Psoas muscle (tissue), 7 donors: ENCODE measurements at regions not wholly inside any gene's neighbourhood (a gene's known extent, or its start where the extent isn't known, plus 50 kb on each side); places are given as distances from the start of the nearest gene placed in this dataset.

Source experiments
- ATAC-seq, 4 donors: fragments of 200-7000 bp; cut with Tn5 transposase; one replicate each; pipeline ENCODE4 v1.9.1; 2020; ENCODE audit warnings: moderate library complexity in 3 of 4, mild to moderate bottlenecking in 2 of 4
- DNase-seq, 2 donors: peaks; one replicate each; pipeline ENCODE4 v3.0.0-alpha.2; 2020
- H3K27ac ChIP-seq: fragments of 200-600 bp; one replicate; pipeline ENCODE4 v1.8.0; 2022
- H3K27me3 ChIP-seq, 3 donors: fragments of 200-600 bp in 1 of 3; one replicate each; pipeline versions ENCODE4 v1.6.1 to v1.8.0; 2013 to 2022; ENCODE audit warnings: low read length in 2 of 3, mild to moderate bottlenecking in 2 of 3, moderate library complexity in 1 of 3; ENCODE audit not compliant: insufficient read depth in 3 of 3
- H3K36me3 ChIP-seq, 2 donors: fragments of 200-600 bp in 1 of 2; one replicate each; pipeline versions ENCODE4 v1.6.1 to v1.8.0; 2013 to 2022; ENCODE audit warnings: low read depth in 1 of 2, mild to moderate bottlenecking in 1 of 2, moderate library complexity in 1 of 2; ENCODE audit not compliant: insufficient read depth in 1 of 2
- H3K4me1 ChIP-seq: fragments of 200-600 bp; one replicate; pipeline ENCODE4 v1.8.0; 2022
- H3K4me3 ChIP-seq: fragments of 200-600 bp; one replicate; pipeline ENCODE4 v1.8.0; 2022; ENCODE audit warnings: mild to moderate bottlenecking
- H3K9me3 ChIP-seq: fragments of 200-600 bp; one replicate; pipeline ENCODE4 v1.8.0; 2022
- WGBS, 3 donors: extraction: QIAGEN DNeasy Blood & Tissue Kit; methylation state at CpG; one replicate each; pipeline versions ENCODE4 v1.1.6 to v1.1.7; 2013; 5-methylcytosine and 5-hydroxymethylcytosine counted together
- intact Hi-C, 2 donors: fragments of 100-400 bp; cut with DNase I; formaldehyde crosslinking; loops; one replicate each; pipeline versions ENCODE4 v1.11.0 to v1.14.2; 2022
- TF ChIP-seq, protein P1 (sequence below): fragments of 200-600 bp; IDR thresholded peaks from one replicate; pipeline ENCODE4 v1.8.0; 2022; ENCODE audit warnings: antibody characterized with exemption
- donor health status: healthy with polysubstance abuse.
- donor health status: DM: no; HTN: no; CAD: no; lungs with moderate emphysema.
- donor health status: Bipolar disorder and iron deficiency.
- donor health status: healthy.
- donor health status: DM: yes; HTN: yes; CAD: no.
- donor health status: DM: no; HTN: no; CAD: no.
- donor health status: DM: yes; HTN: yes; CAD: no.

DNA sequence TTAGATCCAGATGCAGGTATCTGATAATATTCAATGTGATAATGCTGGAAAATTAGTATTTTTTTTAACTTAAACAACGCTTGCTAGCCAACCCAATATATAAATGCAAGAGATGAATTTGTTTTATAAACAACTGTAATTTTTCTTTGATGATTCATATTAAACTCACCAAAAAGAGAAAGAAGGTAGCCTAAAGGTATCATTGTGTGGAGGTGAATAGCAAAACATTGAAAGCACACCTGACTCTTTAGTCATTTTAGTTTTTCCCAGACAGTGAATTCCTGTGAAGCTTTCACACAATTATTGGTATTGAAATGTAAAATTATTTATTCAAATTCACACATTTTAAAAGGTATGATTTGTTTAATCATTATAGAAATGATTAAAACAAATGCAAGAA is 424.0 kb downstream of the NR4A2 start:
- ATAC-seq: no peak
- no peak overlapping the region for H3K4me3 ChIP-seq
- intact Hi-C loops: no loop called here
- no peak overlapping the region for H3K27ac ChIP-seq
- H3K27me3 ChIP-seq: no peaks in the 10 kb centered on the region
- H3K4me1 ChIP-seq: no peaks in the 10 kb centered on the region
- no peak for DNase-seq
- TF ChIP-seq, protein P1, sequence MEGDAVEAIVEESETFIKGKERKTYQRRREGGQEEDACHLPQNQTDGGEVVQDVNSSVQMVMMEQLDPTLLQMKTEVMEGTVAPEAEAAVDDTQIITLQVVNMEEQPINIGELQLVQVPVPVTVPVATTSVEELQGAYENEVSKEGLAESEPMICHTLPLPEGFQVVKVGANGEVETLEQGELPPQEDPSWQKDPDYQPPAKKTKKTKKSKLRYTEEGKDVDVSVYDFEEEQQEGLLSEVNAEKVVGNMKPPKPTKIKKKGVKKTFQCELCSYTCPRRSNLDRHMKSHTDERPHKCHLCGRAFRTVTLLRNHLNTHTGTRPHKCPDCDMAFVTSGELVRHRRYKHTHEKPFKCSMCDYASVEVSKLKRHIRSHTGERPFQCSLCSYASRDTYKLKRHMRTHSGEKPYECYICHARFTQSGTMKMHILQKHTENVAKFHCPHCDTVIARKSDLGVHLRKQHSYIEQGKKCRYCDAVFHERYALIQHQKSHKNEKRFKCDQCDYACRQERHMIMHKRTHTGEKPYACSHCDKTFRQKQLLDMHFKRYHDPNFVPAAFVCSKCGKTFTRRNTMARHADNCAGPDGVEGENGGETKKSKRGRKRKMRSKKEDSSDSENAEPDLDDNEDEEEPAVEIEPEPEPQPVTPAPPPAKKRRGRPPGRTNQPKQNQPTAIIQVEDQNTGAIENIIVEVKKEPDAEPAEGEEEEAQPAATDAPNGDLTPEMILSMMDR: no peak
- H3K36me3 ChIP-seq: no peaks in the 10 kb centered on the region
- H3K9me3 ChIP-seq: no peaks in the 10 kb centered on the region
- WGBS, 3 donors: 84 to 93% (median 89%) methylated on average over 1 of the region's 1 CpG

DNA sequence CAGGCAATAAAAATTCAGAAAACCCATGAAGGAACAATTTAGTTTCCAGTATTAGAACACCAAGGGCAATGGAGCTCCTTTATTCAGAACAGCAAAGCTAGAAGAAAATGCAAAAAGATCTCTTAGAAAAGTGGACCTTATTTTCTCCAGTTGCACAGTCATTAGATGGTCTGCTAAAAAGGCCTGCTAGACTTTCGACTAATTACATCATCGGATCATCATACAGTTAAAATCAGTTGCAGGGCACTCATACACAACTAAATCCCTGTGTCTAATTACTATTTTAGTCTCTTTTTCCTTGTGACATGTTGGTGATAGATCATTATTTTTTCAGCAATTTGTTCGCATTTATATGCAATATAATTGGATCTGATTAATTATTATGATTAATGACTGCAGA is 425.3 kb downstream of the NR4A2 start:
- ATAC-seq (no peak), DNase-seq (no peak)
- H3K27me3 ChIP-seq: no peaks in the 10 kb centered on the region
- TF ChIP-seq, protein P1: no peak
- no peaks in the 10 kb centered on the region for H3K4me1 ChIP-seq
- H3K4me3 ChIP-seq: no peak overlapping the region
- 35 to 50% (median 36%) methylated on average over 3 of the region's 3 CpGs for WGBS, 3 donors
- H3K27ac ChIP-seq: no peak overlapping the region
- intact Hi-C loops: no loop called here
- no peaks in the 10 kb centered on the region for H3K36me3 ChIP-seq
- no peaks in the 10 kb centered on the region for H3K9me3 ChIP-seq

DNA sequence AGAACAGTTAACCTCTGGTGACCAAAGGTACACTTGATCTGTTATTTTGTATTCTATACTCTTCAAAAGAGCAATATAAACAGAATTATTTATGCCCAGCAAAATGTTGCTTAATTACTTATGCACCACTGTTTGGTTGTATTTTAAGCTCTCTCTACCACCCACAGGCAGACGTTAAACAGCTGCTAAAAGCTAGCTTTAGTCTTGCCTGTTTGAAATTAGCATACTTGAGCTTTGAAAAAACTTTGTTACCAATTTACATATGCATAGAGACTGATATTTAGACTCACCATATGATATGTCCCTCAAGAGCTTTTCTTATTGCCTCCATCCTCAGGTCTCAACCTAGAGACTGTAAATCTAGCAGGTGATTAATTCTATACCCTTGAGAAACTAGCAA is 426.9 kb downstream of the NR4A2 start:
- no peak overlapping the region for H3K27ac ChIP-seq
- no peak for DNase-seq
- 9 to 14% (median 9%) methylated on average over 1 of the region's 1 CpG for WGBS, 3 donors

DNA sequence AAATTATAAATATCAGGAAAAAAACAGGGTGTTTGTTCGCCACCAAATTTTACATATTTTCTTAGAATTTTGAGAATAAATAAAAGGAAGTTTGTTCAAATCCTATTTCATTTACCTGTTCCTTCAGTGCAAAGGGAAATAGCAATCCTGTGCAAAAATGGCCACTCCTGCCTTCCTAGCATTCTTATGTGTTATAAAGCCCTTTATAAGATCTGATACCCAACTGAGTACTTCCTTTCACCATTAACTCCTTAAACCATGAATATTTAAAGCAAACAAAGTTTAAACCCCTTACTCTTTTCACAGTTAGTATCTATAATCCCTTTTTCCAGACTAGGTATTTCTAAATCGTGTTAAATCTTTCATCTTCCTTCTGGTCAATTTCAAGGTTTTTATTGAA is 427.8 kb downstream of the NR4A2 start:
- intact Hi-C loops: no loop called here
- no peak for ATAC-seq
- TF ChIP-seq, protein P1: no peak
- no peak for DNase-seq
- H3K27ac ChIP-seq: no peak overlapping the region
- WGBS, 3 donors: 58 to 62% (median 59%) methylated on average over 2 of the region's 2 CpGs
- no peaks in the 10 kb centered on the region for H3K36me3 ChIP-seq
- H3K4me1 ChIP-seq: no peaks in the 10 kb centered on the region
- no peak overlapping the region for H3K4me3 ChIP-seq
- no peaks in the 10 kb centered on the region for H3K27me3 ChIP-seq
- no peaks in the 10 kb centered on the region for H3K9me3 ChIP-seq

More for the DNA sequence above, 426.9 kb downstream of the NR4A2 start:
- intact Hi-C loops: no loop called here
- Histone ChIP-seq H3K9me3 (no peaks in the 10 kb centered on the region), H3K4me3 (no peak overlapping the region), H3K36me3 (no peaks in the 10 kb centered on the region), H3K27me3 (no peaks in the 10 kb centered on the region), H3K4me1 (no peaks in the 10 kb centered on the region)
- TF ChIP-seq, protein P1: no peak
- no peak for ATAC-seq

DNA sequence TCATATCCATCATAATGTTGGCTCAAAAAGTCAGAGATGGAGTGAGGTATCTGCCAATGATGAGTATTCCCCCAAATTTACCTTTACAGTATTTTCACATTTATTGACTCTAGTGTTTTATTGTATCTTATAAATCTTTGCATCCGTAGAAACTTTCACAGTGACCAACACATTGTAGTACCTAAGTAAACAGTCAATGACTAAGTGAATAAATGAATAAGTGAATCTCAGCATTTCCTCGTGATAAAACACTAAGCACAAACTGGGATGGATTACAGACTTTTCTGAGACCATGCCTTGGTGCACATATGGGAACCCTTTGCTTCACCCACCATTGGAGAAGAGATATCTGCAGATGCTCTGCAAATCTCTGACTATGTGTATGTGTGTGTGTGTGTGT is 429.9 kb downstream of the NR4A2 start:
- Histone ChIP-seq H3K27me3 (no peaks in the 10 kb centered on the region), H3K9me3 (no peaks in the 10 kb centered on the region), H3K4me1 (no peaks in the 10 kb centered on the region), H3K27ac (no peak overlapping the region), H3K4me3 (no peak overlapping the region), H3K36me3 (no peaks in the 10 kb centered on the region)
- TF ChIP-seq, protein P1: no peak
- no peak for ATAC-seq
- intact Hi-C loops: no loop called here
- WGBS, 3 donors: 66 to 88% (median 84%) methylated on average over 2 of the region's 2 CpGs
- no peak for DNase-seq
